Adrenal gland (tissue), 5 donors: ENCODE measurements at regions not wholly inside any gene's neighbourhood (a gene's known extent, or its start where the extent isn't known, plus 50 kb on each side); places are given as distances from the start of the nearest gene placed in this dataset.

Experiments used
- POLR2A ChIP-seq, 2 donors: fragments of 450-650 bp; IDR thresholded peaks; one replicate each; pipeline ENCODE4 v1.6.1; 2017; ENCODE audit warnings: antibody characterized with exemption in 2 of 2, mild to moderate bottlenecking in 2 of 2, moderate library complexity in 1 of 2
- TF ChIP-seq, protein P1 (sequence below), 6 experiments: fragments of 450-650 bp in 4 of 6; fragments of 200-600 bp in 2 of 6; sonication (generic) in 1 of 6; IDR thresholded peaks; 1 replicate in 5 of 6; 2 replicates in 1 of 6; pipeline versions ENCODE4 v1.5.1 to v1.8.0; 2016 to 2021; ENCODE audit warnings: antibody characterized with exemption in 6 of 6, mild to moderate bottlenecking in 2 of 6, moderate library complexity in 1 of 6
- donor health status: DM: no; HTN: no; CAD: no.

DNA sequence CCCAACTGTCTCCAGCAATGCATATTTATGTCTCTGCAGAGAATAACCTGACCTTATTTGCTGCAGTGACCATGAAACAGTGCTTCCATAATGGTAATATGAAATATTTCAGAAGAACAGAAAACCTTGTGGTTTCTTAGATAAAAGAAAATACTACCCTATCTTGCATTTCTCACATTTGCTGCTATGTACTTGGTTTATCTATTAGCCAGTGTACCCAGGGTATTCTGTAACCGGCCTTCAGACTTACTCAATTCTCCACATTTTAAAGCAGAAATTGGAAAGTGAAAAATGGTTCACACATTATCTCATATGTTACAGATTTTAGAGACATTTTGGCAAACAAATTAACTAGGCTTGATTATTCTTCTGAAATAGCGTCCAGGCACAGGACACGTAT lies 57.9 kb upstream of the CCDC91 start:
- TF ChIP-seq, protein P1, sequence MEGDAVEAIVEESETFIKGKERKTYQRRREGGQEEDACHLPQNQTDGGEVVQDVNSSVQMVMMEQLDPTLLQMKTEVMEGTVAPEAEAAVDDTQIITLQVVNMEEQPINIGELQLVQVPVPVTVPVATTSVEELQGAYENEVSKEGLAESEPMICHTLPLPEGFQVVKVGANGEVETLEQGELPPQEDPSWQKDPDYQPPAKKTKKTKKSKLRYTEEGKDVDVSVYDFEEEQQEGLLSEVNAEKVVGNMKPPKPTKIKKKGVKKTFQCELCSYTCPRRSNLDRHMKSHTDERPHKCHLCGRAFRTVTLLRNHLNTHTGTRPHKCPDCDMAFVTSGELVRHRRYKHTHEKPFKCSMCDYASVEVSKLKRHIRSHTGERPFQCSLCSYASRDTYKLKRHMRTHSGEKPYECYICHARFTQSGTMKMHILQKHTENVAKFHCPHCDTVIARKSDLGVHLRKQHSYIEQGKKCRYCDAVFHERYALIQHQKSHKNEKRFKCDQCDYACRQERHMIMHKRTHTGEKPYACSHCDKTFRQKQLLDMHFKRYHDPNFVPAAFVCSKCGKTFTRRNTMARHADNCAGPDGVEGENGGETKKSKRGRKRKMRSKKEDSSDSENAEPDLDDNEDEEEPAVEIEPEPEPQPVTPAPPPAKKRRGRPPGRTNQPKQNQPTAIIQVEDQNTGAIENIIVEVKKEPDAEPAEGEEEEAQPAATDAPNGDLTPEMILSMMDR (IDR thresholded peaks at IDR 0.05): no peak
- no peak for TF ChIP-seq POLR2A (IDR thresholded peaks at IDR 0.05)
